ENCODE measurements at regions not wholly inside any gene's neighbourhood (a gene's known extent, or its start where the extent isn't known, plus 50 kb on each side); places are given as distances from the start of the nearest gene placed in this dataset.

GRCh38 chr5:82728926-82729702, 348.1 kb downstream of the TMEM167A start:
- Histone ChIP-seq H3K27me3 (replicated peaks in 1 of 7) (no peaks in the 10 kb centered on the region), H3K4me3 (no peak overlapping the region), H3K4me1 (no peaks in the 10 kb centered on the region), H3K9me3 (no peaks in the 10 kb centered on the region), H3K36me3 (no peaks in the 10 kb centered on the region), H3K27ac (no peak overlapping the region)
- DNase-seq = no peak
- intact Hi-C loops (cut with DNase I; ENCODE audit: low total_unique reads) = no loop called here
- WGBS, 5 donors = 83 to 87% (median 84%) methylated on average over 9 of the region's 9 CpGs
- TF ChIP-seq CTCF (IDR thresholded peaks at IDR 0.05 in 8 of 11, conservative IDR thresholded peaks at IDR 0.05 in 3 of 11) (no peak), POLR2AphosphoS5 (IDR thresholded peaks at IDR 0.05) (no peak), POLR2A (IDR thresholded peaks at IDR 0.05) (no peak)

DNA sequence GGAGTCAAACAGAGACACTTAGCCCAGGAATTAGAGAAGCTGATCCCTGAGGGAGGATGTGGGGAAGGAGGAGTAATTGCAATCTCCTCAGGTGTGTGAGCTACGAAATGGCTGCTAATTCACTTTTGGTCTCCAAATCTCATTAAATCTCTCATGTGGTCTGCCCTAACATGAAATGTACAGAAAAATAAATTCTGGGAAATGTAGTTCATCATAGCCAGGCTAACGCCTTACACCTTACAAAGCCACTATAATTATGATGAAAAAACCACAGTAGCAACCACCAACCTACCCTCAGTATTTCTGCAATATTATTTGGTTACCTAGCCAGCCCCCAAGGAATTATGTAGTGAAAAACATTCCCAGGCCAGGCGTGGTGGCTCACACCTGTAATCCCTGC, 354.0 kb downstream of the TMEM167A start:
- TF ChIP-seq POLR2AphosphoS5 (IDR thresholded peaks at IDR 0.05) (no peak), CTCF (IDR thresholded peaks at IDR 0.05 in 8 of 11, conservative IDR thresholded peaks at IDR 0.05 in 3 of 11) (no peak), POLR2A (IDR thresholded peaks at IDR 0.05) (no peak)
- H3K4me1 ChIP-seq = no peaks in the 10 kb centered on the region
- no peaks in the 10 kb centered on the region for H3K36me3 ChIP-seq
- H3K27me3 ChIP-seq (replicated peaks in 1 of 7) = no peaks in the 10 kb centered on the region
- WGBS, 5 donors = 68 to 85% (median 78%) methylated on average over 3 of the region's 3 CpGs
- no peaks in the 10 kb centered on the region for H3K9me3 ChIP-seq
- intact Hi-C loops (cut with DNase I; ENCODE audit: low total_unique reads) = no loop called here
- no peak for DNase-seq
- H3K27ac ChIP-seq = no peak overlapping the region
- no peak overlapping the region for H3K4me3 ChIP-seq

DNA sequence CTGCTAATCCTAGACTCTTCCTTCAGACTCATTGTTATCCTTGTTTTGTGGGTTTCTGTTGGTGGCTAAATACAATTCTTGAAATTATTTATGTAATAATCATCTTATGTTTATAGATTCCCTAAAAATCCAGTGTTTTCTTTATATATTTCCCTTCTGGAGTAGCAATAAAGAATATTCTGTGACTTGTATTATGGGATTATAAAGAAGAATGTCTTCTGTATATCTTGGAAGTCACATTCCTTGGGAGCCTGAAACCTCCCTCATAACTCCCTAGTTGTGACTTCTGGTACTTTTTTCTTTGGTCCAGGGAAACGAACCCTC, 356.1 kb downstream of the TMEM167A start:
- intact Hi-C loops (cut with DNase I; ENCODE audit: low total_unique reads) = no loop called here
- no peak for DNase-seq
- 76 to 89% (median 83%) methylated on average over 1 of the region's 1 CpG for WGBS, 5 donors
- Histone ChIP-seq H3K36me3 (no peaks in the 10 kb centered on the region), H3K4me3 (no peak overlapping the region), H3K27ac (no peak overlapping the region), H3K27me3 (replicated peaks in 1 of 7) (no peaks in the 10 kb centered on the region), H3K9me3 (no peaks in the 10 kb centered on the region), H3K4me1 (no peaks in the 10 kb centered on the region)
- TF ChIP-seq POLR2AphosphoS5 (IDR thresholded peaks at IDR 0.05) = no peak
- TF ChIP-seq POLR2A (IDR thresholded peaks at IDR 0.05) = no peak
- no peak for TF ChIP-seq CTCF (IDR thresholded peaks at IDR 0.05 in 8 of 11, conservative IDR thresholded peaks at IDR 0.05 in 3 of 11)

- no peak overlapping the region for H3K4me3 ChIP-seq
- H3K27me3 ChIP-seq (replicated peaks in 1 of 7) = no peaks in the 10 kb centered on the region
- 61 to 81% (median 70%) methylated on average over 6 of the region's 6 CpGs for WGBS, 5 donors
- no peak for DNase-seq
- TF ChIP-seq CTCF (IDR thresholded peaks at IDR 0.05 in 8 of 11, conservative IDR thresholded peaks at IDR 0.05 in 3 of 11) (no peak), POLR2AphosphoS5 (IDR thresholded peaks at IDR 0.05) (no peak), POLR2A (IDR thresholded peaks at IDR 0.05) (no peak)
- intact Hi-C loops (cut with DNase I; ENCODE audit: low total_unique reads) = no loop called here
- H3K36me3 ChIP-seq = no peaks in the 10 kb centered on the region
- no peak overlapping the region for H3K27ac ChIP-seq
- no peaks in the 10 kb centered on the region for H3K4me1 ChIP-seq
- no peaks in the 10 kb centered on the region for H3K9me3 ChIP-seq
Observed at GRCh38 chr5:82720213-82721086, 356.7 kb downstream of the TMEM167A start.
